Prostate gland (tissue), 2 donors: ENCODE measurements at regions not wholly inside any gene's neighbourhood (a gene's known extent, or its start where the extent isn't known, plus 50 kb on each side); places are given as distances from the start of the nearest gene placed in this dataset.
A peak's percentile ranks its signal among the peaks of the same experiment; 100 is the strongest.

Experiments used
- DNase-seq: peaks from one replicate; pipeline ENCODE4 v3.0.0-alpha.2; 2019; ENCODE audit warnings: low spot score
- H3K27ac ChIP-seq, 2 donors: fragments of 200-600 bp; sonication (generic); 2 replicates each; pipeline ENCODE4 v1.5.1; 2017 to 2019
- H3K27me3 ChIP-seq: fragments of 200-600 bp; sonication (generic); replicated peaks from 2 replicates; pipeline ENCODE4 v1.5.1; 2019; ENCODE audit not compliant: insufficient read depth
- H3K36me3 ChIP-seq, 2 donors: fragments of 200-600 bp; sonication (generic); 1 replicate in 1 of 2; 2 replicates in 1 of 2; pipeline versions ENCODE4 v1.5.1 to v1.8.1; 2017 to 2019
- H3K4me1 ChIP-seq: fragments of 200-600 bp; sonication (generic); replicated peaks from 2 replicates; pipeline ENCODE4 v1.5.1; 2019
- H3K4me3 ChIP-seq, 2 donors: fragments of 200-600 bp; sonication (generic); 2 replicates each; pipeline ENCODE4 v1.5.1; 2017 to 2019
- H3K9me3 ChIP-seq: fragments of 200-600 bp; sonication (generic); 2 replicates; pipeline ENCODE4 v1.5.1; 2017
- CTCF ChIP-seq, 4 experiments: fragments of 200-600 bp in 2 of 4; fragments of 450-650 bp in 2 of 4; sonication (generic) in 2 of 4; IDR thresholded peaks; 1 replicate in 3 of 4; 2 replicates in 1 of 4; pipeline ENCODE4 v1.5.1; 2016 to 2019; ENCODE audit warnings: antibody characterized with exemption in 4 of 4, mild to moderate bottlenecking in 2 of 4, moderate library complexity in 2 of 4
- POLR2A ChIP-seq: fragments of 450-650 bp; IDR thresholded peaks from one replicate; pipeline ENCODE4 v1.6.1; 2016; ENCODE audit warnings: antibody characterized with exemption, mild to moderate bottlenecking
- POLR2AphosphoS5 ChIP-seq: sonication (generic); formaldehyde crosslinking; IDR thresholded peaks from one replicate; pipeline ENCODE4 v1.6.1; 2017; ENCODE audit warnings: antibody characterized with exemption
- WGBS: methylation state at CpG from one replicate; pipeline ENCODE4 v1.1.5; 2018; 5-methylcytosine and 5-hydroxymethylcytosine counted together
- intact Hi-C: fragments of 100-400 bp; cut with DNase I; formaldehyde crosslinking; loops from one replicate; pipeline ENCODE4 v1.14.2; 2022

DNA sequence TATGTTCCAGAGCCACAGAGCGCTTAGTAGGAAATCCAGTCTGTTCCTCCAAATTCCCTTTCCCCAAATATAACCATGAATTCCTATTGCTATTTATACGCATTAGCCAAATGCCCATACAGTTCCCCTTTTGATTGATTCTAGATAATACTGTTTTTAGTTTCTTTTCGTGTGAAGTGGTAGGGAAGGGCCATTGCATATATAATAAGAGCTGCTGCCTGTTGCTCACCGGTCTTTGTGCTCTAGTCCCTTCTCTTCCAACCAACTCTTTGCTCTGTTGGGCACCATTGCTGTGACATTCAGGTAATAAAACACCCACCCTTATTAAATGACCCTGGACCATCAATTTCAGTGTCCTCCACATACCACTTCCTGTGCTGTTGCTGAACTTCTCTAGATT lies 379.9 kb upstream of the KCNMB2 start:
- no peak for TF ChIP-seq CTCF (IDR thresholded peaks at IDR 0.05)
- TF ChIP-seq POLR2AphosphoS5: no peak
- no peak for TF ChIP-seq POLR2A
- intact Hi-C loops: no loop called here
- Histone ChIP-seq H3K4me1 (no peaks in the 10 kb centered on the region), H3K4me3 (no peak overlapping the region), H3K9me3 (no peaks in the 10 kb centered on the region), H3K27ac (no peak overlapping the region), H3K27me3 (no peaks in the 10 kb centered on the region), H3K36me3 (no peaks in the 10 kb centered on the region)
- 71% methylated on average over 4 of the region's 4 CpGs for WGBS
- no peak for DNase-seq

DNA sequence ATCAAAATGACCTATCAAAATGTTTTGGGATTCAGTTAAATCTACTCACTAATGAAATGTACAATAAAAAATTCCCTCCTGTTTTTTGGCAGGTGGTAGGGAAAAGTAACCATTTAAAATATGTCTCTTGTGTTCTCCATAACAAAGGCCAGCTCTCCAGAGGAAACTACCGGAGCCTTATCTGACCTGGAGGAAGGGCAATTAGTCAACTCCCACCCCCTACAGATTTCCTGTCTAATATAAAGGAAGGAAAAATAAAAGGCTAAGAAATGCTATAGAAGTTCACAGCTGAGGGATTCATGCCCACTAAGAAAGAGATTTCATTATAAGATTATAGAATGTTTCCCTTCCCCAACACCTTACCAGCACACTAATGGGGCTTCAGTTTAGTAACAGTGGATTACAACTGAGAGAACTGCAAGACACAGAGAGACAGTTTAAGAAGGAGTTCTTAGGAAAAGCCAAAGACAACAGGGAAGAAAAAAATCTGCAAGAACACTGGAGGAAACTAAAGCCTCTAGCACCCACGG lies 376.5 kb upstream of the KCNMB2 start:
- intact Hi-C loops: no loop called here
- WGBS: 45% methylated on average over 2 of the region's 2 CpGs
- Histone ChIP-seq H3K9me3 (no peaks in the 10 kb centered on the region), H3K4me3 (no peak overlapping the region), H3K4me1 (no peaks in the 10 kb centered on the region), H3K27me3 (no peaks in the 10 kb centered on the region), H3K36me3 (no peaks in the 10 kb centered on the region), H3K27ac (no peak overlapping the region)
- DNase-seq: no peak
- TF ChIP-seq CTCF (IDR thresholded peaks at IDR 0.05) (no peak), POLR2A (no peak), POLR2AphosphoS5 (no peak)

DNA sequence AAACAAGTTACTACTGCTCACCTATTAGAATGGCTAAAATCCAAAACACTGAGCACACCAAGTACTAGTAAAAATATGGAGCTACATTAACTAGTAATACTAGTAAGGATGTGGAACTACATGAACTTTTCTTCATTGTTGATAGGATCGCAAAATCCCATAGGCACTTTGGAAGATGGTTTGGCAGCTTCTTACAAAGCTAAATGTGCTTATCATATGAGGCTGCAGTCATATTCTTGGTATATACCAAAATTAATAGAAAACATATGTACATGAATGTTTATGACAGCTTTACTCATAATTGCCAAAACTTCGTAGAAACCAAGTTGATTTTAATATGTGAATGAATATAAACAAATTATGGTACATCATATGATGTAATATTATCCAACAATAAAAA lies 366.8 kb upstream of the KCNMB2 start:
- TF ChIP-seq POLR2A (no peak), POLR2AphosphoS5 (no peak), CTCF (IDR thresholded peaks at IDR 0.05) (no peak)
- Histone ChIP-seq H3K9me3 (no peaks in the 10 kb centered on the region), H3K27me3 (no peaks in the 10 kb centered on the region), H3K27ac (no peak overlapping the region), H3K4me1 (no peaks in the 10 kb centered on the region), H3K4me3 (no peak overlapping the region), H3K36me3 (no peaks in the 10 kb centered on the region)
- 79% methylated on average over 2 of the region's 2 CpGs for WGBS
- intact Hi-C loops: no loop called here
- DNase-seq: no peak

DNA sequence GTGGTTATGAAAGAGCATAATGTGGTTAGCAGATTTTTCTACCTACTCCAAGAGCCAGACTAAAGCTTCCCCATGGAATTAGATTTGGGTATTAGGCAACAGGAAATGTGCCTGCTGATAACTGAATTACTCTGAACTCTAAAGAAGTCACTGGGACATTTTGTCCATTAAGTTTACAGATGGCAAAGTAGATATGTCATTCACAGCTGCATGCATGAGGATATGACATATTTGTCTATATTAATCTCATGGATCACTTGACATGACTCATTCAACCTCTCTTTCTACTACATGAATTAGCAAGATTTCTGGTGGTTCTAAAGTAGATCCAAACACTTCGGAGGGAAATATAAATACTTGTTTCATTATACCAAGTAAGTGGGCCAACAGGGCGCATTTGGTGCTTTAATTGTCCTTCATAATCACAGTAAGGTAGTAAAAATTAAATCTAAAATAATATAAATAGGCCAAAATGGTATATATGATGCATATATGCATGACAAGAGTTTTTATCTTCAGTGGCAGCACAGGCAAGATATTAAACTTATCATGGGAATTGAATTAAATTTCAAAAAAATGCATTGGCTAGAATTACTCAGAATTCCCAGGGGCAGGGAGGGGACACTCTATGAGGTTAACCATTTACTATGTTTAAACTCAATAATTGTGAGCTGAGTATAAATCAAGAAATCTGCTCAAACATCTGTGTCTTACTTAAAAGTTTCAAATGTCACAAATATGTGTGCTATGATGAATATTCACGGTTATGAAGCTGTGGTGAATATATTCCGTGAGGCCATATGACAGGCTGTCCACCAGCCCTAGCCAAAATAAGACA lies 365.3 kb upstream of the KCNMB2 start:
- WGBS: 80% methylated on average over 4 of the region's 4 CpGs

More for the DNA sequence above, 365.3 kb upstream of the KCNMB2 start:
- Histone ChIP-seq H3K27ac (no peak overlapping the region), H3K9me3 (no peaks in the 10 kb centered on the region), H3K36me3 (no peaks in the 10 kb centered on the region), H3K4me1 (no peaks in the 10 kb centered on the region), H3K4me3 (no peak overlapping the region), H3K27me3 (no peaks in the 10 kb centered on the region)
- no peak for DNase-seq
- intact Hi-C loops: no loop called here
- TF ChIP-seq POLR2A: no peak
- TF ChIP-seq POLR2AphosphoS5: peak; percentile 65
- no peak for TF ChIP-seq CTCF (IDR thresholded peaks at IDR 0.05)
